IPS-18a (cell line): ENCODE measurements at regions not wholly inside any gene's neighbourhood (a gene's known extent, or its start where the extent isn't known, plus 50 kb on each side); places are given as distances from the start of the nearest gene placed in this dataset.

Experiments used
- H3K27ac ChIP-seq: one replicate; pipeline ENCODE4 v1.5.1; 2013; ENCODE audit warnings: low read length
- H3K27me3 ChIP-seq: one replicate; pipeline ENCODE4 v1.6.1; 2013; ENCODE audit warnings: mild to moderate bottlenecking, low read length; ENCODE audit not compliant: control insufficient read depth, insufficient read depth
- H3K36me3 ChIP-seq: one replicate; pipeline ENCODE4 v1.6.1; 2013; ENCODE audit warnings: low read depth, low read length; ENCODE audit not compliant: control insufficient read depth
- H3K4me1 ChIP-seq: one replicate; pipeline ENCODE4 v1.6.1; 2013; ENCODE audit warnings: low read depth, low read length; ENCODE audit not compliant: control insufficient read depth
- H3K4me3 ChIP-seq: one replicate; pipeline ENCODE4 v1.5.1; 2013; ENCODE audit warnings: low read length
- H3K9ac ChIP-seq: one replicate; pipeline ENCODE4 v1.6.1; 2013; ENCODE audit warnings: mild to moderate bottlenecking, low read length, moderate library complexity
- H3K9me3 ChIP-seq: one replicate; pipeline ENCODE4 v1.6.1; 2013; ENCODE audit warnings: low read depth, low read length; ENCODE audit not compliant: control insufficient read depth

- no peaks in the 10 kb centered on the region for H3K9me3 ChIP-seq
- no peak overlapping the region for H3K27ac ChIP-seq
- H3K9ac ChIP-seq: no peak overlapping the region
- no peaks in the 10 kb centered on the region for H3K27me3 ChIP-seq
- peaks cover 5% of the 10 kb centered on the region for H3K4me1 ChIP-seq
- no peak overlapping the region for H3K4me3 ChIP-seq
- H3K36me3 ChIP-seq: no peaks in the 10 kb centered on the region
Observed at GRCh38 chr22:48264586-48264985, 1502.1 kb downstream of the TBC1D22A start.

- H3K4me3 ChIP-seq: no peak overlapping the region
- no peaks in the 10 kb centered on the region for H3K9me3 ChIP-seq
- H3K27me3 ChIP-seq: no peaks in the 10 kb centered on the region
Observed at GRCh38 chr22:48263791-48264351, 1501.4 kb downstream of the TBC1D22A start.

GRCh38 chr22:48263431-48263765, 1500.9 kb downstream of the TBC1D22A start:
- no peaks in the 10 kb centered on the region for H3K36me3 ChIP-seq
- no peaks in the 10 kb centered on the region for H3K27me3 ChIP-seq
- H3K4me1 ChIP-seq: peaks cover 5% of the 10 kb centered on the region
- H3K4me3 ChIP-seq: no peak overlapping the region
- no peak overlapping the region for H3K9ac ChIP-seq
- no peak overlapping the region for H3K27ac ChIP-seq
- H3K9me3 ChIP-seq: no peaks in the 10 kb centered on the region

More at GRCh38 chr22:48263791-48264351, 1501.4 kb downstream of the TBC1D22A start:
- Histone ChIP-seq H3K4me1 (peaks cover 5% of the 10 kb centered on the region), H3K27ac (no peak overlapping the region), H3K36me3 (no peaks in the 10 kb centered on the region), H3K9ac (no peak overlapping the region)

GRCh38 chr22:48262596-48263430, 1500.4 kb downstream of the TBC1D22A start:
- H3K9me3 ChIP-seq: no peaks in the 10 kb centered on the region
- H3K4me1 ChIP-seq: peaks cover 5% of the 10 kb centered on the region
- no peak overlapping the region for H3K27ac ChIP-seq
- H3K27me3 ChIP-seq: no peaks in the 10 kb centered on the region
- no peak overlapping the region for H3K9ac ChIP-seq
- H3K4me3 ChIP-seq: no peak overlapping the region
- no peaks in the 10 kb centered on the region for H3K36me3 ChIP-seq

GRCh38 chr22:48261706-48262105, 1499.3 kb downstream of the TBC1D22A start:
- Histone ChIP-seq H3K27me3 (no peaks in the 10 kb centered on the region), H3K4me1 (peaks cover 3% of the 10 kb centered on the region), H3K4me3 (no peak overlapping the region), H3K27ac (no peak overlapping the region), H3K9me3 (no peaks in the 10 kb centered on the region), H3K36me3 (no peaks in the 10 kb centered on the region), H3K9ac (no peak overlapping the region)

- Histone ChIP-seq H3K4me3 (no peak overlapping the region), H3K9ac (no peak overlapping the region), H3K9me3 (no peaks in the 10 kb centered on the region), H3K36me3 (no peaks in the 10 kb centered on the region), H3K4me1 (no peaks in the 10 kb centered on the region), H3K27me3 (no peaks in the 10 kb centered on the region), H3K27ac (no peak overlapping the region)
Observed at GRCh38 chr22:48261048-48261621, 1498.7 kb downstream of the TBC1D22A start.

GRCh38 chr22:48259991-48260670, 1497.7 kb downstream of the TBC1D22A start:
- H3K27me3 ChIP-seq: no peaks in the 10 kb centered on the region
- H3K4me3 ChIP-seq: no peak overlapping the region
- H3K4me1 ChIP-seq: no peaks in the 10 kb centered on the region
- no peaks in the 10 kb centered on the region for H3K36me3 ChIP-seq
- no peak overlapping the region for H3K27ac ChIP-seq
- no peaks in the 10 kb centered on the region for H3K9me3 ChIP-seq
- H3K9ac ChIP-seq: no peak overlapping the region

- no peak overlapping the region for H3K9ac ChIP-seq
- peaks cover 10% of the 10 kb centered on the region for H3K4me1 ChIP-seq
- H3K36me3 ChIP-seq: no peaks in the 10 kb centered on the region
- no peak overlapping the region for H3K4me3 ChIP-seq
- no peaks in the 10 kb centered on the region for H3K9me3 ChIP-seq
- H3K27ac ChIP-seq: no peak overlapping the region
- no peaks in the 10 kb centered on the region for H3K27me3 ChIP-seq
Observed at GRCh38 chr22:48258811-48259210, 1496.4 kb downstream of the TBC1D22A start.

GRCh38 chr22:48258064-48258701, 1495.7 kb downstream of the TBC1D22A start:
- Histone ChIP-seq H3K27ac (no peak overlapping the region), H3K27me3 (no peaks in the 10 kb centered on the region), H3K9ac (no peak overlapping the region), H3K4me3 (no peak overlapping the region), H3K36me3 (no peaks in the 10 kb centered on the region), H3K4me1 (peaks cover 11% of the 10 kb centered on the region), H3K9me3 (no peaks in the 10 kb centered on the region)

- Histone ChIP-seq H3K4me3 (no peak overlapping the region), H3K4me1 (peaks cover 11% of the 10 kb centered on the region), H3K9me3 (no peaks in the 10 kb centered on the region), H3K27me3 (no peaks in the 10 kb centered on the region), H3K9ac (no peak overlapping the region), H3K36me3 (no peaks in the 10 kb centered on the region), H3K27ac (no peak overlapping the region)
Observed at GRCh38 chr22:48257685-48258055, 1495.2 kb downstream of the TBC1D22A start.
